Small intestine (tissue), 7 donors: ENCODE measurements at regions not wholly inside any gene's neighbourhood (a gene's known extent, or its start where the extent isn't known, plus 50 kb on each side); places are given as distances from the start of the nearest gene placed in this dataset.
"Not testable (repeated sequence)": the region's sequence is repeated elsewhere in the genome, so short reads cannot be mapped to it uniquely, and the experiment has no call there.

Source experiments
- DNase-seq, 2 donors: peaks; one replicate each; pipeline versions ENCODE4 v3.0.0 to v3.0.0-alpha.2; 2013
- FAIRE-seq: peaks from 2 replicates; lab custom pipeline; 2012; peaks lifted over from hg19 to GRCh38; lab: Jason Lieb, UNC
- H3K27ac ChIP-seq, 3 donors: one replicate each; pipeline ENCODE4 v1.5.1; 2013; ENCODE audit warnings: low read length in 2 of 3, mild to moderate bottlenecking in 2 of 3, control low read depth in 1 of 3, inconsistent platforms in 1 of 3, low read depth in 1 of 3, moderate library complexity in 1 of 3
- H3K27me3 ChIP-seq, 3 donors: one replicate each; pipeline ENCODE4 v1.6.1; 2013; ENCODE audit warnings: low read length in 3 of 3, inconsistent platforms in 1 of 3; ENCODE audit not compliant: control insufficient read depth in 3 of 3, insufficient read depth in 3 of 3
- H3K36me3 ChIP-seq, 3 donors: one replicate each; pipeline ENCODE4 v1.6.1; 2013; ENCODE audit warnings: low read length in 3 of 3, inconsistent platforms in 1 of 3, low read depth in 1 of 3, mild to moderate bottlenecking in 1 of 3, moderate library complexity in 1 of 3; ENCODE audit not compliant: control insufficient read depth in 3 of 3, insufficient read depth in 2 of 3
- H3K4me1 ChIP-seq, 3 donors: one replicate each; pipeline ENCODE4 v1.6.1; 2013; ENCODE audit warnings: low read length in 2 of 3, inconsistent platforms in 1 of 3, low read depth in 1 of 3, mild to moderate bottlenecking in 1 of 3, moderate library complexity in 1 of 3; ENCODE audit not compliant: control insufficient read depth in 3 of 3, insufficient read depth in 2 of 3
- H3K4me3 ChIP-seq, 3 donors: one replicate each; pipeline ENCODE4 v1.5.1; 2013; ENCODE audit warnings: low read length in 3 of 3, control low read depth in 1 of 3, inconsistent platforms in 1 of 3, low read depth in 1 of 3, mild to moderate bottlenecking in 1 of 3, moderate library complexity in 1 of 3
- H3K9me3 ChIP-seq, 2 donors: one replicate each; pipeline ENCODE4 v1.6.1; 2013; ENCODE audit warnings: low read depth in 1 of 2, low read length in 1 of 2; ENCODE audit not compliant: control insufficient read depth in 2 of 2, insufficient read depth in 1 of 2
- WGBS, 3 donors: extraction: QIAGEN DNeasy Blood & Tissue Kit; methylation state at CpG; one replicate each; pipeline ENCODE4 v1.1.7; 2013; 5-methylcytosine and 5-hydroxymethylcytosine counted together
- donor health status: healthy with polysubstance abuse.
- donor health status: control.
- donor health status: control.
- donor health status: Bipolar disorder and iron deficiency.
- donor health status: healthy.

DNA sequence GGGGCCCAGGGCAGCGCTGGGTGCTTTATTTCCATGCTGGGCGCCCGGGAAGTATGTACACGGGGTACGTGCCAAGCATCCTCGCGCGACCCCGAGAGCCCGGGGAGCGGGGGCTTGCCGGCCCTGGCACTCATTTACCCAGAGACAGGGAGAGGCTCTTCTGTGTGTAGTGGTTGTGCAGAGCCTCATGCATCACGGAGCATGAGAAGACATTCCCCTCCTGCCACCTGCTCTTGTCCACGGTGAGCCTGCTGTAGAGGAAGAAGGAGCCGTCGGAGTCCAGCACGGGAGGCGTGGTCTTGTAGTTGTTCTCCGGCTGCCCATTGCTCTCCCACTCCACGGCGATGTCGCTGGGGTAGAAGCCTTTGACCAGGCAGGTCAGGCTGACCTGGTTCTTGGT lies 98.0 kb downstream of the TMEM121 start:
- H3K4me1 ChIP-seq, H3K36me3 ChIP-seq, H3K4me3 ChIP-seq, H3K9me3 ChIP-seq, H3K27ac ChIP-seq, H3K27me3 ChIP-seq, DNase-seq, FAIRE-seq: not testable (repeated sequence)
- WGBS, 3 donors: 75 to 91% (median 81%) methylated on average over 15 to 22 of the region's 22 CpGs

DNA sequence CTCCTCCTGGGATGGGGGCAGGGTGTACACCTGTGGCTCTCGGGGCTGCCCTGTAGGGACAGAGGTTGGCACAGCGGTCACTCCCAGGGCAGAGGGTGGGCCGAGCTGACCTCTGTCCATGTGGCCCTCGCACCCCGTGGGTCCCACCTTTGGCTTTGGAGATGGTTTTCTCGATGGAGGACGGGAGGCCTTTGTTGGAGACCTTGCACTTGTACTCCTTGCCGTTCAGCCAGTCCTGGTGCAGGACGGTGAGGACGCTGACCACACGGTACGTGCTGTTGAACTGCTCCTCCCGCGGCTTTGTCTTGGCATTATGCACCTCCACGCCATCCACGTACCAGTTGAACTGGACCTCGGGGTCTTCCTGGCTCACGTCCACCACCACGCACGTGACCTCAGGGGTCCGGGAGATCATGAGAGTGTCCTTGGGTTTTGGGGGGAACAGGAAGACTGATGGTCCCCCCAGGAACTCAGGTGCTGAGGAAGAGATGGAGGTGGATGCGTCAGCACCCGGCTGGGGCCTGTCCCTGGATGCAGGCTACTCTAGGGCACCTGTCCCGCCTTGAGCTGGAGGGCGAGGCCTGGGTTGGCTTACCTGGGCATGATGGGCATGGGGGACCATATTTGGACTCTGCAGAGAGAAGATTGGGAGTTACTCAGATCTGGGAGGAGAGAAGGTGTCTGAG lies 98.5 kb downstream of the TMEM121 start:
- not testable (repeated sequence) for H3K4me3 ChIP-seq, H3K9me3 ChIP-seq, H3K27me3 ChIP-seq, H3K36me3 ChIP-seq, H3K4me1 ChIP-seq, DNase-seq, H3K27ac ChIP-seq, FAIRE-seq
- 79 to 89% (median 80%) methylated on average over 25 of the region's 25 CpGs for WGBS, 3 donors

DNA sequence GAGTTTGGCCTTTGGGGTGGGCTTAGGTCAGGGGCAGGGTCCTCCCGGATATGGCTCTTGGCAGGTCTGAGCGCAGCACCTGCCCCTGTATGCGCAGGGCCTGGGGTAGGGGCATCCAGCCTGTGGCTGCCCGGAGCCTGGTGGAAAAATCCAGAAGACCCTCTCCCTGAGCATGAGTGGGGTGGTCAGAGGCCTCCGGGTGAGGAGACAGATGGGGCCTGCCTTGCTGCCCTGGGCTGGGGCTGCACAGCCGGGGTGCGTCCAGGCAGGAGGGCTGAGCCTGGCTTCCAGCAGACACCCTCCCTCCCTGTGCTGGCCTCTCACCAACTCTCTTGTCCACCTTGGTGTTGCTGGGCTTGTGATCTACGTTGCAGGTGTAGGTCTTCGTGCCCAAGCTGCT lies 99.1 kb downstream of the TMEM121 start:
- not testable (repeated sequence) for H3K27ac ChIP-seq, H3K9me3 ChIP-seq, H3K27me3 ChIP-seq, H3K4me1 ChIP-seq, H3K4me3 ChIP-seq, H3K36me3 ChIP-seq, DNase-seq, FAIRE-seq
- 66 to 90% (median 80%) methylated on average over 9 of the region's 9 CpGs for WGBS, 3 donors

GRCh38 chr14:105626111-105626510 lies 99.7 kb downstream of the TMEM121 start:
- not testable (repeated sequence) for DNase-seq, FAIRE-seq
- WGBS, 3 donors: 59 to 76% (median 60%) methylated on average over 7 to 15 of the region's 15 CpGs

DNA sequence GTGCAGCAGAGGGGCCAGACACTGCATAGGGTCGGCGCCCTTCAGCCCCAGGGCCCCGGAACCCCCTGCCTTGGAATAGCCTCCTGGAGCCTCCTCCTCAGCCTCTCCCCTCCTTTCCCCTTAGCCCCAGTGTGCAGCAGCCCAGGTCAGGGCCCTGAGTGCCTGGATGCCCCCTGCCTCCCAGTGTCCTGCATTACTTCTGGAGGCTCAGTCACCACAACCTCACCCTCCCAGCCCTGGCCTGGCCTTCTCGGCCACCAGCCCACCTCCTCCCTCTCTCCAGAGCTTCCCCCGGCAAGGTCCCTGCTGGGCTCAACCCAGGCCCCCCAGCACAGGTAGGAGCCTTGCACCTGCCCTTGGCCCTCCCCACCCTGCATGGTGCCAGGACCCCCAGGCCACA lies 100.3 kb downstream of the TMEM121 start:
- no CpG with 5 or more reads among the region's 5 CpGs for WGBS, 3 donors
- H3K36me3 ChIP-seq, H3K4me1 ChIP-seq, H3K9me3 ChIP-seq, H3K27me3 ChIP-seq, H3K4me3 ChIP-seq, DNase-seq, H3K27ac ChIP-seq, FAIRE-seq: not testable (repeated sequence)

More at GRCh38 chr14:105626111-105626510, 99.7 kb downstream of the TMEM121 start:
- not testable (repeated sequence) for H3K27ac ChIP-seq, H3K9me3 ChIP-seq, H3K36me3 ChIP-seq, H3K4me1 ChIP-seq, H3K27me3 ChIP-seq, H3K4me3 ChIP-seq

DNA sequence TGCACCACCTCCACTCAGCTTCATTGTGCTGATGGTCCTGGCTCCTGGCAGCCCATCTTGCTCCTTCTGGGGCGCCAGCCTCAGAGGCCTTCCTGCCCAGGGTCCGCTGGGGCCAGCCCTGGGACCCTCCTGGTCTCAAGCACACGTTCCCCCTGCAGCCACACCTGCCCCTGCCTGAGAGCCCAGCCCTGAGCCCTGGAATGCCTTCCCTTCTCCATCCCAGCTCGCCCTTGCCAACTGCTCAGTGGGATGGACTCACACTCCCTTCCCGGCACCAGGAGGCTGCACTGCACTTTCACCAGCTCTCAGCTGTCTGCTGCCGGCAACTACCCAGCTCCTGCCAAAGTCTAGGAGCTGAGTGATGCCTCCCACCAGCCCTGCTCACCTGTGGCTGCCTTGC lies 100.9 kb downstream of the TMEM121 start:
- H3K36me3 ChIP-seq, H3K4me3 ChIP-seq, FAIRE-seq, DNase-seq, H3K9me3 ChIP-seq, H3K27me3 ChIP-seq, H3K27ac ChIP-seq, H3K4me1 ChIP-seq: not testable (repeated sequence)
- WGBS, 3 donors: 19 to 67% (median 31%) methylated on average over 2 to 6 of the region's 6 CpGs

DNA sequence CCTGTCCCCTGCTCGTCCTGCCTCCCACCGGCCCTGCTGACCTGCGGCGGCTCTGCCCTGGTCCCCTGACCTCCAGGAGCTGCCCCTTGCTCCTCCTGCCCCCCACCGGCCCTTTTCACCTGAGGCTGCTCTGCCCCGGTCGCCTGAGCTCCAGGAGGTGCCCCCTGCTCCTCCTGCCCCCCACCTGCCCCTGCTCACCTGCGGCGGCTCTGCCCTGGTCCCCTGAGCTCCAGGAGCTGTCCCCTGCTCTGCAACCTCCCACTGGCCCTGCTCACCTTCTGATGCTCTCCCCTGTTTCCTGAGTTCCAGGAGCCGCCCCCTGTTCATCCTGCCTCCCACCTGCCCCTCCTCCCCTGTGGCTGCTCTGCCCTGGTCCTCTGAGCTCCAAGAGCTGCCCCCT lies 101.3 kb downstream of the TMEM121 start:
- no peak for DNase-seq
- Histone ChIP-seq H3K4me3 (no peak overlapping the region), H3K9me3 (peaks cover 0 to 5% of the 10 kb centered on the region in 2 donors), H3K4me1 (no peaks in the 10 kb centered on the region), H3K27me3 (peaks cover 0 to 2% (median 0%) of the 10 kb centered on the region in 3 donors), H3K27ac (no peak overlapping the region), H3K36me3 (no peaks in the 10 kb centered on the region)
- FAIRE-seq: no peak
- 52 to 76% (median 70%) methylated on average over 5 to 10 of the region's 10 CpGs for WGBS, 3 donors

- not testable (repeated sequence) for DNase-seq, H3K27me3 ChIP-seq, H3K4me3 ChIP-seq, H3K27ac ChIP-seq, FAIRE-seq, H3K36me3 ChIP-seq, H3K9me3 ChIP-seq, H3K4me1 ChIP-seq
- 59 to 68% (median 63%) methylated on average over 4 of the region's 4 CpGs for WGBS, 3 donors
These were observed 101.7 kb downstream of the TMEM121 start for GRCh38 chr14:105628126-105628525.
